NB4 (cell line): ENCODE measurements at regions not wholly inside any gene's neighbourhood (a gene's known extent, or its start where the extent isn't known, plus 50 kb on each side); places are given as distances from the start of the nearest gene placed in this dataset.

Experiments used
- MYC ChIP-seq: IDR thresholded peaks from 2 replicates; pipeline ENCODE4 v1.6.1; 2011; ENCODE audit warnings: low read depth, low read length
- POLR2A ChIP-seq: IDR thresholded peaks from 2 replicates; pipeline ENCODE4 v1.6.1; 2011; ENCODE audit warnings: mild to moderate bottlenecking; ENCODE audit not compliant: insufficient read length; ENCODE audit errors: extremely low read depth
- TF ChIP-seq, protein P1 (sequence below): IDR thresholded peaks from one replicate; pipeline ENCODE4 v1.5.1; 2012; ENCODE audit warnings: low read depth, low read length
- TF ChIP-seq, protein P2 (sequence below): IDR thresholded peaks from 2 replicates; pipeline ENCODE4 v1.6.1; 2011; ENCODE audit warnings: low read depth, low read length

DNA sequence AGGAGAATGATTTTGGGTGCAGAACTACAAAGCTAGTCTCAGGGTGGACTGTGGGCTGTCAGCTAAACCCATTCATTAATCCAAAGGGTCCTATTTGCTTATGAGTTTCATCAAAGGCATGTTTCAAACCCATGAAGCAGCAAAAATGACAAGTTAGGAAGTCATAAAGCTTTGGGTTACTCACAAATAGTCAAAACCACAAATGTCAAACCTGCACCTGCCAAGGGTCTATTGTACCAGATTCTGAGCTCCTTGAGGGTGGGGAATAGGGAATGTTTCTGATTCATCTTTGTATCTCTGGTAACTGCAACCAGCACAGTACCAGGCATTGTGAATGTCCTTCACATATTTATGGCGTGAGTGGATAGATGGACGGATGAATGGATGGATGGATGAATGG lies 317.7 kb downstream of the MAF start:
- TF ChIP-seq, protein P1, sequence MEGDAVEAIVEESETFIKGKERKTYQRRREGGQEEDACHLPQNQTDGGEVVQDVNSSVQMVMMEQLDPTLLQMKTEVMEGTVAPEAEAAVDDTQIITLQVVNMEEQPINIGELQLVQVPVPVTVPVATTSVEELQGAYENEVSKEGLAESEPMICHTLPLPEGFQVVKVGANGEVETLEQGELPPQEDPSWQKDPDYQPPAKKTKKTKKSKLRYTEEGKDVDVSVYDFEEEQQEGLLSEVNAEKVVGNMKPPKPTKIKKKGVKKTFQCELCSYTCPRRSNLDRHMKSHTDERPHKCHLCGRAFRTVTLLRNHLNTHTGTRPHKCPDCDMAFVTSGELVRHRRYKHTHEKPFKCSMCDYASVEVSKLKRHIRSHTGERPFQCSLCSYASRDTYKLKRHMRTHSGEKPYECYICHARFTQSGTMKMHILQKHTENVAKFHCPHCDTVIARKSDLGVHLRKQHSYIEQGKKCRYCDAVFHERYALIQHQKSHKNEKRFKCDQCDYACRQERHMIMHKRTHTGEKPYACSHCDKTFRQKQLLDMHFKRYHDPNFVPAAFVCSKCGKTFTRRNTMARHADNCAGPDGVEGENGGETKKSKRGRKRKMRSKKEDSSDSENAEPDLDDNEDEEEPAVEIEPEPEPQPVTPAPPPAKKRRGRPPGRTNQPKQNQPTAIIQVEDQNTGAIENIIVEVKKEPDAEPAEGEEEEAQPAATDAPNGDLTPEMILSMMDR: no peak
- TF ChIP-seq, protein P2, sequence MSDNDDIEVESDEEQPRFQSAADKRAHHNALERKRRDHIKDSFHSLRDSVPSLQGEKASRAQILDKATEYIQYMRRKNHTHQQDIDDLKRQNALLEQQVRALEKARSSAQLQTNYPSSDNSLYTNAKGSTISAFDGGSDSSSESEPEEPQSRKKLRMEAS: no peak
- TF ChIP-seq POLR2A: no peak
- TF ChIP-seq MYC: no peak
